Endodermal cell (in vitro differentiated cells): ENCODE measurements at regions not wholly inside any gene's neighbourhood (a gene's known extent, or its start where the extent isn't known, plus 50 kb on each side); places are given as distances from the start of the nearest gene placed in this dataset.

Experiments used
- DNase-seq: peaks from one replicate; pipeline ENCODE4 v3.0.0-alpha.2; 2017
- H3K27ac ChIP-seq: 2 replicates; pipeline ENCODE4 v1.5.1; 2013; ENCODE audit warnings: mild to moderate bottlenecking, low read depth, low read length, moderate library complexity
- H3K27me3 ChIP-seq: 2 replicates; pipeline ENCODE4 v1.6.1; 2013; ENCODE audit warnings: mild to moderate bottlenecking, low read length, moderate library complexity; ENCODE audit not compliant: insufficient read depth, control insufficient read depth, poor library complexity, severe bottlenecking
- H3K36me3 ChIP-seq: 2 replicates; pipeline ENCODE4 v1.7.0; 2013; ENCODE audit warnings: mild to moderate bottlenecking, low read length, moderate library complexity; ENCODE audit not compliant: control insufficient read depth, insufficient read depth
- H3K4me1 ChIP-seq: one replicate; pipeline ENCODE4 v1.7.0; 2013; ENCODE audit warnings: low read length; ENCODE audit not compliant: control insufficient read depth, insufficient read depth
- H3K4me3 ChIP-seq: 2 replicates; pipeline ENCODE4 v1.5.1; 2013; ENCODE audit warnings: mild to moderate bottlenecking, low read length, moderate library complexity
- H3K9ac ChIP-seq: 2 replicates; pipeline ENCODE4 v1.6.1; 2013; ENCODE audit warnings: mild to moderate bottlenecking, low read length, moderate library complexity; ENCODE audit not compliant: poor library complexity, severe bottlenecking; ENCODE audit errors: extremely low read depth
- H3K9me3 ChIP-seq: 2 replicates; pipeline ENCODE4 v1.6.1; 2013; ENCODE audit warnings: mild to moderate bottlenecking, low read length, moderate library complexity; ENCODE audit not compliant: control insufficient read depth
- H3K27ac Mint-ChIP-seq: 2 replicates; pipeline ENCODE4 v1.8.0; 2020; ENCODE audit warnings: mixed read lengths
- H3K27me3 Mint-ChIP-seq: 2 replicates; pipeline ENCODE4 v1.8.0; 2021; ENCODE audit warnings: mild to moderate bottlenecking, mixed read lengths; ENCODE audit not compliant: insufficient read depth
- H3K36me3 Mint-ChIP-seq: 2 replicates; pipeline ENCODE4 v1.8.0; 2020; ENCODE audit warnings: low read depth, mixed read lengths
- H3K4me1 Mint-ChIP-seq: 2 replicates; pipeline ENCODE4 v1.8.0; 2020; ENCODE audit warnings: mixed read lengths
- H3K4me3 Mint-ChIP-seq: 2 replicates; pipeline ENCODE4 v1.8.0; 2020; ENCODE audit warnings: mild to moderate bottlenecking, moderate library complexity, mixed read lengths
- H3K9me3 Mint-ChIP-seq: 2 replicates; pipeline ENCODE4 v1.8.0; 2020; ENCODE audit warnings: mild to moderate bottlenecking, mixed read lengths
- CTCF ChIP-seq: fragments of 200-600 bp; sonication (generic); conservative IDR thresholded peaks from 2 replicates; pipeline ENCODE4 v1.5.0; 2021; ENCODE audit warnings: antibody characterized with exemption, mild to moderate bottlenecking
- WGBS, 2 experiments: methylation state at CpG; one replicate each; pipeline versions ENCODE4 v1.1.5 to v1.1.7; 2013; ENCODE audit warnings: missing lambda C conversion rate in 2 of 2, mixed read lengths in 1 of 2; ENCODE audit not compliant: insufficient coverage in 1 of 2, insufficient read length in 1 of 2; 5-methylcytosine and 5-hydroxymethylcytosine counted together

- H3K36me3 Mint-ChIP-seq, result no peaks in the 10 kb centered on the region
Observed at GRCh38 chr1:37146071-37146470, 111.8 kb upstream of the GRIK3 start.

GRCh38 chr1:37147392-37147831 lies 113.1 kb upstream of the GRIK3 start:
- peaks cover 8% of the 10 kb centered on the region for H3K27me3 Mint-ChIP-seq
- no peaks in the 10 kb centered on the region for H3K36me3 Mint-ChIP-seq
- peaks cover 27% of the 10 kb centered on the region for H3K27me3 ChIP-seq
- no peaks in the 10 kb centered on the region for H3K36me3 ChIP-seq
- TF ChIP-seq CTCF, result no peak
- H3K27ac Mint-ChIP-seq, result no peak overlapping the region
- H3K4me3 ChIP-seq, result no peak overlapping the region
- H3K9me3 Mint-ChIP-seq, result no peaks in the 10 kb centered on the region
- H3K27ac ChIP-seq, result no peak overlapping the region
- no peaks in the 10 kb centered on the region for H3K4me1 Mint-ChIP-seq
- DNase-seq, result no peak
- no peak overlapping the region for H3K9ac ChIP-seq
- H3K4me1 ChIP-seq, result no peaks in the 10 kb centered on the region
- no peak overlapping the region for H3K4me3 Mint-ChIP-seq
- no peaks in the 10 kb centered on the region for H3K9me3 ChIP-seq
- whole genome bisulfite sequencing, 2 experiments, result 78% methylated on average over 2 of the region's 2 CpGs; no CpG with 5 or more reads in 1 of the 2 experiments

More at GRCh38 chr1:37146071-37146470, 111.8 kb upstream of the GRIK3 start:
- Mint-ChIP-seq H3K27me3 (peaks cover 16% of the 10 kb centered on the region), H3K9me3 (no peaks in the 10 kb centered on the region), H3K27ac (no peak overlapping the region), H3K4me1 (no peaks in the 10 kb centered on the region), H3K4me3 (no peak overlapping the region)
- Histone ChIP-seq H3K4me1 (no peaks in the 10 kb centered on the region), H3K36me3 (no peaks in the 10 kb centered on the region), H3K9me3 (no peaks in the 10 kb centered on the region), H3K27ac (no peak overlapping the region), H3K27me3 (peaks cover 32% of the 10 kb centered on the region), H3K4me3 (no peak overlapping the region), H3K9ac (no peak overlapping the region)
- no peak for TF ChIP-seq CTCF
- WGBS, 2 experiments, result 74 to 83% methylated on average over 2 to 3 of the region's 3 CpGs
- DNase-seq, result no peak

- Histone ChIP-seq H3K27me3 (peaks cover 22% of the 10 kb centered on the region), H3K4me1 (no peaks in the 10 kb centered on the region), H3K27ac (no peak overlapping the region), H3K9me3 (no peaks in the 10 kb centered on the region), H3K4me3 (no peak overlapping the region), H3K9ac (no peak overlapping the region), H3K36me3 (no peaks in the 10 kb centered on the region)
- no peak for TF ChIP-seq CTCF
- H3K36me3 Mint-ChIP-seq, result no peaks in the 10 kb centered on the region
- DNase-seq, result no peak
- H3K4me1 Mint-ChIP-seq, result no peaks in the 10 kb centered on the region
- H3K9me3 Mint-ChIP-seq, result no peaks in the 10 kb centered on the region
- no peak overlapping the region for H3K27ac Mint-ChIP-seq
- 80 to 82% methylated on average over 1 to 2 of the region's 2 CpGs for WGBS, 2 experiments
- H3K27me3 Mint-ChIP-seq, result peaks cover 3% of the 10 kb centered on the region
- H3K4me3 Mint-ChIP-seq, result no peak overlapping the region
Observed at GRCh38 chr1:37147906-37148305, 113.6 kb upstream of the GRIK3 start.
